WTC11 (cell line): ENCODE measurements at regions not wholly inside any gene's neighbourhood (a gene's known extent, or its start where the extent isn't known, plus 50 kb on each side); places are given as distances from the start of the nearest gene placed in this dataset.

Experiments
- ATAC-seq: fragments of 200-7000 bp; cut with Tn5 transposase; 2 replicates; pipeline ENCODE4 v1.10.0; 2021; ENCODE audit warnings: mild to moderate bottlenecking, moderate library complexity
- CTCF ChIA-PET: fragments of 300-600 bp; sonication (Branson Sonifier 250); formaldehyde crosslinking; loops from one replicate; lab custom pipeline; 2021; ENCODE audit warnings: antibody characterized with exemption; lab: Charles Lee
- POLR2A ChIA-PET: fragments of 350-600 bp; sonication (Branson Sonifier 250); formaldehyde crosslinking; loops from one replicate; lab custom pipeline; 2021; ENCODE audit warnings: antibody characterized with exemption; lab: Charles Lee
- DNase-seq: peaks from one replicate; pipeline ENCODE4 v3.0.0; 2021; ENCODE audit warnings: low spot score
- H3K27ac Mint-ChIP-seq: 2 replicates; pipeline ENCODE4 v1.8.0; 2021; ENCODE audit warnings: mixed read lengths
- H3K27me3 Mint-ChIP-seq: 2 replicates; pipeline ENCODE4 v1.8.0; 2021; ENCODE audit warnings: low read depth, mild to moderate bottlenecking, moderate library complexity, mixed read lengths
- H3K36me3 Mint-ChIP-seq: 2 replicates; pipeline ENCODE4 v1.8.0; 2021; ENCODE audit warnings: mixed read lengths
- H3K4me1 Mint-ChIP-seq: 2 replicates; pipeline ENCODE4 v1.8.0; 2022; ENCODE audit warnings: mixed read lengths
- H3K4me3 Mint-ChIP-seq: 2 replicates; pipeline ENCODE4 v1.8.0; 2021; ENCODE audit warnings: mild to moderate bottlenecking, moderate library complexity, mixed read lengths
- H3K9me3 Mint-ChIP-seq: 2 replicates; pipeline ENCODE4 v1.8.0; 2021; ENCODE audit warnings: mixed read lengths
- FOXP4 ChIP-seq: sonication (generic); formaldehyde crosslinking; IDR thresholded peaks from 2 replicates; pipeline ENCODE4 v1.8.0; 2022; ENCODE audit warnings: mild to moderate bottlenecking, missing genetic modification reagents
- JUN ChIP-seq: sonication (generic); formaldehyde crosslinking; IDR thresholded peaks from 2 replicates; pipeline ENCODE4 v1.8.0; 2023; ENCODE audit warnings: mild to moderate bottlenecking, missing genetic modification reagents
- KAT7 ChIP-seq: sonication (generic); formaldehyde crosslinking; IDR thresholded peaks from 2 replicates; pipeline ENCODE4 v1.8.1; 2023; ENCODE audit warnings: missing genetic modification reagents, mild to moderate bottlenecking, borderline replicate concordance
- NFATC4 ChIP-seq: fragments of 250-450 bp; sonication (Bioruptor Pico); IDR thresholded peaks from 2 replicates; pipeline ENCODE4 v1.9.0; 2021; ENCODE audit warnings: mild to moderate bottlenecking
- RELA ChIP-seq: sonication (generic); formaldehyde crosslinking; IDR thresholded peaks from 2 replicates; pipeline ENCODE4 v1.8.1; 2022; ENCODE audit warnings: missing genetic modification reagents, mild to moderate bottlenecking, borderline replicate concordance
- TCF7 ChIP-seq: sonication (generic); formaldehyde crosslinking; IDR thresholded peaks from 2 replicates; pipeline ENCODE4 v1.8.0; 2022; ENCODE audit warnings: mild to moderate bottlenecking, low read depth, missing genetic modification reagents, moderate library complexity
- TP53 ChIP-seq: sonication (generic); formaldehyde crosslinking; IDR thresholded peaks from 2 replicates; pipeline ENCODE4 v1.8.1; 2023; ENCODE audit warnings: mild to moderate bottlenecking, missing genetic modification reagents
- ZNF219 ChIP-seq: sonication (generic); formaldehyde crosslinking; IDR thresholded peaks from 2 replicates; pipeline ENCODE4 v1.8.0; 2023; ENCODE audit warnings: missing genetic modification reagents, mild to moderate bottlenecking, borderline replicate concordance
- ZNF281 ChIP-seq: sonication (generic); formaldehyde crosslinking; IDR thresholded peaks from 2 replicates; pipeline ENCODE4 v1.8.0; 2023; ENCODE audit warnings: mild to moderate bottlenecking, missing genetic modification reagents
- ZNF396 ChIP-seq: fragments of 250-450 bp; sonication (Bioruptor Pico); IDR thresholded peaks from 2 replicates; pipeline ENCODE4 v1.8.0; 2021; ENCODE audit warnings: mild to moderate bottlenecking, moderate library complexity, borderline replicate concordance
- ZNF425 ChIP-seq: fragments of 250-450 bp; sonication (Bioruptor Pico); conservative IDR thresholded peaks from 2 replicates; pipeline ENCODE4 v1.9.0; 2021; ENCODE audit warnings: mild to moderate bottlenecking
- TF ChIP-seq, protein P1 (sequence below): fragments of 250-450 bp; sonication (Bioruptor Pico); IDR thresholded peaks from 2 replicates; pipeline ENCODE4 v1.9.0; 2021; ENCODE audit warnings: mild to moderate bottlenecking, borderline replicate concordance
- TF ChIP-seq, protein P2 (sequence below): sonication (generic); formaldehyde crosslinking; IDR thresholded peaks from 2 replicates; pipeline ENCODE4 v1.8.1; 2023; ENCODE audit warnings: mild to moderate bottlenecking, missing genetic modification reagents
- TF ChIP-seq, protein P3 (sequence below): sonication (generic); formaldehyde crosslinking; IDR thresholded peaks from 2 replicates; pipeline ENCODE4 v1.8.0; 2023; ENCODE audit warnings: missing genetic modification reagents, mild to moderate bottlenecking, borderline replicate concordance

- no peak for TF ChIP-seq ZNF425 (CRISPR knock-in tag)
These were observed 132.6 kb downstream of the PLK2 start (continued) for GRCh38 chr5:58327289-58327688.

- Mint-ChIP-seq H3K27me3 (no peaks in the 10 kb centered on the region), H3K9me3 (no peaks in the 10 kb centered on the region), H3K27ac (no peak overlapping the region), H3K36me3 (no peaks in the 10 kb centered on the region), H3K4me1 (peaks cover 28% of the 10 kb centered on the region), H3K4me3 (no peak overlapping the region)
- DNase-seq, result no peak
- ChIA-PET CTCF (interaction anchor here (0.6 kb wide), 1 partner anchor 511 kb away, joined by 3 read pairs; no protein-coding TSS in a partner anchor), POLR2A (no interaction called here)
- no peak for ATAC-seq
- TF ChIP-seq, protein P1, sequence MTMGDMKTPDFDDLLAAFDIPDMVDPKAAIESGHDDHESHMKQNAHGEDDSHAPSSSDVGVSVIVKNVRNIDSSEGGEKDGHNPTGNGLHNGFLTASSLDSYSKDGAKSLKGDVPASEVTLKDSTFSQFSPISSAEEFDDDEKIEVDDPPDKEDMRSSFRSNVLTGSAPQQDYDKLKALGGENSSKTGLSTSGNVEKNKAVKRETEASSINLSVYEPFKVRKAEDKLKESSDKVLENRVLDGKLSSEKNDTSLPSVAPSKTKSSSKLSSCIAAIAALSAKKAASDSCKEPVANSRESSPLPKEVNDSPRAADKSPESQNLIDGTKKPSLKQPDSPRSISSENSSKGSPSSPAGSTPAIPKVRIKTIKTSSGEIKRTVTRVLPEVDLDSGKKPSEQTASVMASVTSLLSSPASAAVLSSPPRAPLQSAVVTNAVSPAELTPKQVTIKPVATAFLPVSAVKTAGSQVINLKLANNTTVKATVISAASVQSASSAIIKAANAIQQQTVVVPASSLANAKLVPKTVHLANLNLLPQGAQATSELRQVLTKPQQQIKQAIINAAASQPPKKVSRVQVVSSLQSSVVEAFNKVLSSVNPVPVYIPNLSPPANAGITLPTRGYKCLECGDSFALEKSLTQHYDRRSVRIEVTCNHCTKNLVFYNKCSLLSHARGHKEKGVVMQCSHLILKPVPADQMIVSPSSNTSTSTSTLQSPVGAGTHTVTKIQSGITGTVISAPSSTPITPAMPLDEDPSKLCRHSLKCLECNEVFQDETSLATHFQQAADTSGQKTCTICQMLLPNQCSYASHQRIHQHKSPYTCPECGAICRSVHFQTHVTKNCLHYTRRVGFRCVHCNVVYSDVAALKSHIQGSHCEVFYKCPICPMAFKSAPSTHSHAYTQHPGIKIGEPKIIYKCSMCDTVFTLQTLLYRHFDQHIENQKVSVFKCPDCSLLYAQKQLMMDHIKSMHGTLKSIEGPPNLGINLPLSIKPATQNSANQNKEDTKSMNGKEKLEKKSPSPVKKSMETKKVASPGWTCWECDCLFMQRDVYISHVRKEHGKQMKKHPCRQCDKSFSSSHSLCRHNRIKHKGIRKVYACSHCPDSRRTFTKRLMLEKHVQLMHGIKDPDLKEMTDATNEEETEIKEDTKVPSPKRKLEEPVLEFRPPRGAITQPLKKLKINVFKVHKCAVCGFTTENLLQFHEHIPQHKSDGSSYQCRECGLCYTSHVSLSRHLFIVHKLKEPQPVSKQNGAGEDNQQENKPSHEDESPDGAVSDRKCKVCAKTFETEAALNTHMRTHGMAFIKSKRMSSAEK (CRISPR knock-in tag), result no peak
- TF ChIP-seq ZNF219 (CRISPR knock-in tag) (no peak), ZNF396 (CRISPR knock-in tag) (no peak), NFATC4 (CRISPR knock-in tag) (no peak), FOXP4 (no peak), TCF7 (CRISPR knock-in tag) (no peak), RELA (CRISPR knock-in tag) (no peak), ZNF281 (no peak), JUN (CRISPR knock-in tag) (no peak), TP53 (no peak), KAT7 (CRISPR knock-in tag) (no peak)
- TF ChIP-seq, protein P2, sequence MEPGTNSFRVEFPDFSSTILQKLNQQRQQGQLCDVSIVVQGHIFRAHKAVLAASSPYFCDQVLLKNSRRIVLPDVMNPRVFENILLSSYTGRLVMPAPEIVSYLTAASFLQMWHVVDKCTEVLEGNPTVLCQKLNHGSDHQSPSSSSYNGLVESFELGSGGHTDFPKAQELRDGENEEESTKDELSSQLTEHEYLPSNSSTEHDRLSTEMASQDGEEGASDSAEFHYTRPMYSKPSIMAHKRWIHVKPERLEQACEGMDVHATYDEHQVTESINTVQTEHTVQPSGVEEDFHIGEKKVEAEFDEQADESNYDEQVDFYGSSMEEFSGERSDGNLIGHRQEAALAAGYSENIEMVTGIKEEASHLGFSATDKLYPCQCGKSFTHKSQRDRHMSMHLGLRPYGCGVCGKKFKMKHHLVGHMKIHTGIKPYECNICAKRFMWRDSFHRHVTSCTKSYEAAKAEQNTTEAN (CRISPR knock-in tag), result no peak
- TF ChIP-seq, protein P3, sequence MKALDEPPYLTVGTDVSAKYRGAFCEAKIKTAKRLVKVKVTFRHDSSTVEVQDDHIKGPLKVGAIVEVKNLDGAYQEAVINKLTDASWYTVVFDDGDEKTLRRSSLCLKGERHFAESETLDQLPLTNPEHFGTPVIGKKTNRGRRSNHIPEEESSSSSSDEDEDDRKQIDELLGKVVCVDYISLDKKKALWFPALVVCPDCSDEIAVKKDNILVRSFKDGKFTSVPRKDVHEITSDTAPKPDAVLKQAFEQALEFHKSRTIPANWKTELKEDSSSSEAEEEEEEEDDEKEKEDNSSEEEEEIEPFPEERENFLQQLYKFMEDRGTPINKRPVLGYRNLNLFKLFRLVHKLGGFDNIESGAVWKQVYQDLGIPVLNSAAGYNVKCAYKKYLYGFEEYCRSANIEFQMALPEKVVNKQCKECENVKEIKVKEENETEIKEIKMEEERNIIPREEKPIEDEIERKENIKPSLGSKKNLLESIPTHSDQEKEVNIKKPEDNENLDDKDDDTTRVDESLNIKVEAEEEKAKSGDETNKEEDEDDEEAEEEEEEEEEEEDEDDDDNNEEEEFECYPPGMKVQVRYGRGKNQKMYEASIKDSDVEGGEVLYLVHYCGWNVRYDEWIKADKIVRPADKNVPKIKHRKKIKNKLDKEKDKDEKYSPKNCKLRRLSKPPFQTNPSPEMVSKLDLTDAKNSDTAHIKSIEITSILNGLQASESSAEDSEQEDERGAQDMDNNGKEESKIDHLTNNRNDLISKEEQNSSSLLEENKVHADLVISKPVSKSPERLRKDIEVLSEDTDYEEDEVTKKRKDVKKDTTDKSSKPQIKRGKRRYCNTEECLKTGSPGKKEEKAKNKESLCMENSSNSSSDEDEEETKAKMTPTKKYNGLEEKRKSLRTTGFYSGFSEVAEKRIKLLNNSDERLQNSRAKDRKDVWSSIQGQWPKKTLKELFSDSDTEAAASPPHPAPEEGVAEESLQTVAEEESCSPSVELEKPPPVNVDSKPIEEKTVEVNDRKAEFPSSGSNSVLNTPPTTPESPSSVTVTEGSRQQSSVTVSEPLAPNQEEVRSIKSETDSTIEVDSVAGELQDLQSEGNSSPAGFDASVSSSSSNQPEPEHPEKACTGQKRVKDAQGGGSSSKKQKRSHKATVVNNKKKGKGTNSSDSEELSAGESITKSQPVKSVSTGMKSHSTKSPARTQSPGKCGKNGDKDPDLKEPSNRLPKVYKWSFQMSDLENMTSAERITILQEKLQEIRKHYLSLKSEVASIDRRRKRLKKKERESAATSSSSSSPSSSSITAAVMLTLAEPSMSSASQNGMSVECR, result no peak
These were observed 133.9 kb downstream of the PLK2 start for GRCh38 chr5:58326022-58326421.
